ENCODE measurements at regions not wholly inside any gene's neighbourhood (a gene's known extent, or its start where the extent isn't known, plus 50 kb on each side); places are given as distances from the start of the nearest gene placed in this dataset.

GRCh38 chr11:134541355-134541754 is 129.3 kb upstream of the B3GAT1 start:
- DNase-seq: no peak
- ChIA-PET POLR2A (no interaction called here), CTCF (no interaction called here)
- Mint-ChIP-seq H3K27me3 (peaks cover 14% of the 10 kb centered on the region), H3K4me1 (peaks cover 3% of the 10 kb centered on the region), H3K4me3 (no peak overlapping the region), H3K36me3 (ENCODE audit: low read depth) (no peaks in the 10 kb centered on the region), H3K27ac (no peak overlapping the region), H3K9me3 (no peaks in the 10 kb centered on the region)
- intact Hi-C loops (cut with micrococcal nuclease): no loop called here
- TF ChIP-seq, protein P1, sequence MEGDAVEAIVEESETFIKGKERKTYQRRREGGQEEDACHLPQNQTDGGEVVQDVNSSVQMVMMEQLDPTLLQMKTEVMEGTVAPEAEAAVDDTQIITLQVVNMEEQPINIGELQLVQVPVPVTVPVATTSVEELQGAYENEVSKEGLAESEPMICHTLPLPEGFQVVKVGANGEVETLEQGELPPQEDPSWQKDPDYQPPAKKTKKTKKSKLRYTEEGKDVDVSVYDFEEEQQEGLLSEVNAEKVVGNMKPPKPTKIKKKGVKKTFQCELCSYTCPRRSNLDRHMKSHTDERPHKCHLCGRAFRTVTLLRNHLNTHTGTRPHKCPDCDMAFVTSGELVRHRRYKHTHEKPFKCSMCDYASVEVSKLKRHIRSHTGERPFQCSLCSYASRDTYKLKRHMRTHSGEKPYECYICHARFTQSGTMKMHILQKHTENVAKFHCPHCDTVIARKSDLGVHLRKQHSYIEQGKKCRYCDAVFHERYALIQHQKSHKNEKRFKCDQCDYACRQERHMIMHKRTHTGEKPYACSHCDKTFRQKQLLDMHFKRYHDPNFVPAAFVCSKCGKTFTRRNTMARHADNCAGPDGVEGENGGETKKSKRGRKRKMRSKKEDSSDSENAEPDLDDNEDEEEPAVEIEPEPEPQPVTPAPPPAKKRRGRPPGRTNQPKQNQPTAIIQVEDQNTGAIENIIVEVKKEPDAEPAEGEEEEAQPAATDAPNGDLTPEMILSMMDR (IDR thresholded peaks at IDR 0.05): no peak
- ATAC-seq (ENCODE audit: low read depth): no peak

- Mint-ChIP-seq H3K36me3 (ENCODE audit: low read depth) (no peaks in the 10 kb centered on the region), H3K27ac (no peak overlapping the region), H3K9me3 (no peaks in the 10 kb centered on the region), H3K4me3 (no peak overlapping the region), H3K27me3 (peaks cover 18% of the 10 kb centered on the region), H3K4me1 (peaks cover 3% of the 10 kb centered on the region)
- intact Hi-C loops (cut with micrococcal nuclease): no loop called here
- ATAC-seq (ENCODE audit: low read depth): no peak
- ChIA-PET CTCF (no interaction called here), POLR2A (no interaction called here)
- TF ChIP-seq, protein P1 (IDR thresholded peaks at IDR 0.05): no peak
- no peak for DNase-seq
Measured at GRCh38 chr11:134539285-134539684, 127.2 kb upstream of the B3GAT1 start.

GRCh38 chr11:134538742-134539141 is 126.7 kb upstream of the B3GAT1 start:
- ChIA-PET CTCF (no interaction called here), POLR2A (no interaction called here)
- intact Hi-C loops (cut with micrococcal nuclease): no loop called here
- H3K9me3 Mint-ChIP-seq: no peaks in the 10 kb centered on the region
- DNase-seq: no peak
- no peak overlapping the region for H3K4me3 Mint-ChIP-seq
- H3K4me1 Mint-ChIP-seq: peaks cover 3% of the 10 kb centered on the region
- no peak for ATAC-seq (ENCODE audit: low read depth)
- TF ChIP-seq, protein P1 (IDR thresholded peaks at IDR 0.05): no peak
- H3K27me3 Mint-ChIP-seq: peaks cover 18% of the 10 kb centered on the region
- no peaks in the 10 kb centered on the region for H3K36me3 Mint-ChIP-seq (ENCODE audit: low read depth)
- no peak overlapping the region for H3K27ac Mint-ChIP-seq

- POLR2A ChIA-PET: no interaction called here
- no peaks in the 10 kb centered on the region for H3K36me3 Mint-ChIP-seq (ENCODE audit: low read depth)
- no peak for ATAC-seq (ENCODE audit: low read depth)
Measured at GRCh38 chr11:134537941-134538340, 125.9 kb upstream of the B3GAT1 start.

GRCh38 chr11:134537296-134537695 is 125.3 kb upstream of the B3GAT1 start:
- H3K9me3 Mint-ChIP-seq: no peaks in the 10 kb centered on the region
- peaks cover 18% of the 10 kb centered on the region for H3K27me3 Mint-ChIP-seq
- intact Hi-C loops (cut with micrococcal nuclease): no loop called here
- no peak overlapping the region for H3K4me3 Mint-ChIP-seq
- no peaks in the 10 kb centered on the region for H3K36me3 Mint-ChIP-seq (ENCODE audit: low read depth)
- no peak overlapping the region for H3K27ac Mint-ChIP-seq
- DNase-seq (no peak), ATAC-seq (ENCODE audit: low read depth) (no peak)
- TF ChIP-seq, protein P1 (IDR thresholded peaks at IDR 0.05): no peak
- CTCF ChIA-PET: no interaction called here
- POLR2A ChIA-PET: no interaction called here
- peaks cover 3% of the 10 kb centered on the region for H3K4me1 Mint-ChIP-seq

More at GRCh38 chr11:134537941-134538340, 125.9 kb upstream of the B3GAT1 start:
- H3K9me3 Mint-ChIP-seq: no peaks in the 10 kb centered on the region
- H3K4me3 Mint-ChIP-seq: no peak overlapping the region
- CTCF ChIA-PET: no interaction called here
- DNase-seq: no peak
- H3K27me3 Mint-ChIP-seq: peaks cover 18% of the 10 kb centered on the region
- intact Hi-C loops (cut with micrococcal nuclease): no loop called here
- H3K27ac Mint-ChIP-seq: no peak overlapping the region
- TF ChIP-seq, protein P1 (IDR thresholded peaks at IDR 0.05): no peak
- H3K4me1 Mint-ChIP-seq: peaks cover 3% of the 10 kb centered on the region
